ENCODE measurements at regions not wholly inside any gene's neighbourhood (a gene's known extent, or its start where the extent isn't known, plus 50 kb on each side); places are given as distances from the start of the nearest gene placed in this dataset.

DNA sequence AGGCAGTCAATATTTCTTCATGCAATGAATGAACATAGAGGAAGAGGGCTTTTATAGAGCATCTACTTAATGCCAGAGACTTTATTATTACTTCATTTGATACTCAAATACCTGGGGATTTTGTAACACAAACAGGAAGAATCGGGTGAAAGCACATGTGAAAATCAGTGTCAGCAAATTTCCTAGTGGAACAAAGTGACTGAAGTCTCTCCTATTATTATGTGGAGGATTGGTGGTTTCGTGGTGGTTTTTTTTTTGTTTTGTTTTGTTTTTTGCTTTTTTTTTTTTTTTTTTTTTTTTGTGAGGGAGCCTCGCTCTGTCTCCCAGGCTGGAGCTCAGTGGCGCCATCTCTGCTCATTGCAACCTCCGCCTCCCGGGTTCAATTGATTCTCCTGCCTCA lies 207.0 kb downstream of the RRAGB start:
- TF ChIP-seq USF1 (IDR thresholded peaks at IDR 0.05), result no peak
- TF ChIP-seq, protein P1, sequence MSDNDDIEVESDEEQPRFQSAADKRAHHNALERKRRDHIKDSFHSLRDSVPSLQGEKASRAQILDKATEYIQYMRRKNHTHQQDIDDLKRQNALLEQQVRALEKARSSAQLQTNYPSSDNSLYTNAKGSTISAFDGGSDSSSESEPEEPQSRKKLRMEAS (IDR thresholded peaks at IDR 0.05), result no peak
- TF ChIP-seq YY1 (IDR thresholded peaks at IDR 0.05; ENCODE audit: low read depth), result no peak
- TF ChIP-seq, protein P2, sequence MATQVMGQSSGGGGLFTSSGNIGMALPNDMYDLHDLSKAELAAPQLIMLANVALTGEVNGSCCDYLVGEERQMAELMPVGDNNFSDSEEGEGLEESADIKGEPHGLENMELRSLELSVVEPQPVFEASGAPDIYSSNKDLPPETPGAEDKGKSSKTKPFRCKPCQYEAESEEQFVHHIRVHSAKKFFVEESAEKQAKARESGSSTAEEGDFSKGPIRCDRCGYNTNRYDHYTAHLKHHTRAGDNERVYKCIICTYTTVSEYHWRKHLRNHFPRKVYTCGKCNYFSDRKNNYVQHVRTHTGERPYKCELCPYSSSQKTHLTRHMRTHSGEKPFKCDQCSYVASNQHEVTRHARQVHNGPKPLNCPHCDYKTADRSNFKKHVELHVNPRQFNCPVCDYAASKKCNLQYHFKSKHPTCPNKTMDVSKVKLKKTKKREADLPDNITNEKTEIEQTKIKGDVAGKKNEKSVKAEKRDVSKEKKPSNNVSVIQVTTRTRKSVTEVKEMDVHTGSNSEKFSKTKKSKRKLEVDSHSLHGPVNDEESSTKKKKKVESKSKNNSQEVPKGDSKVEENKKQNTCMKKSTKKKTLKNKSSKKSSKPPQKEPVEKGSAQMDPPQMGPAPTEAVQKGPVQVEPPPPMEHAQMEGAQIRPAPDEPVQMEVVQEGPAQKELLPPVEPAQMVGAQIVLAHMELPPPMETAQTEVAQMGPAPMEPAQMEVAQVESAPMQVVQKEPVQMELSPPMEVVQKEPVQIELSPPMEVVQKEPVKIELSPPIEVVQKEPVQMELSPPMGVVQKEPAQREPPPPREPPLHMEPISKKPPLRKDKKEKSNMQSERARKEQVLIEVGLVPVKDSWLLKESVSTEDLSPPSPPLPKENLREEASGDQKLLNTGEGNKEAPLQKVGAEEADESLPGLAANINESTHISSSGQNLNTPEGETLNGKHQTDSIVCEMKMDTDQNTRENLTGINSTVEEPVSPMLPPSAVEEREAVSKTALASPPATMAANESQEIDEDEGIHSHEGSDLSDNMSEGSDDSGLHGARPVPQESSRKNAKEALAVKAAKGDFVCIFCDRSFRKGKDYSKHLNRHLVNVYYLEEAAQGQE (IDR thresholded peaks at IDR 0.05; ENCODE audit: low read depth), result no peak
- TF ChIP-seq FOXM1 (IDR thresholded peaks at IDR 0.05; ENCODE audit: borderline replicate concordance, low read depth), result no peak
- TF ChIP-seq NFIC (IDR thresholded peaks at IDR 0.05), result no peak
- no peak for TF ChIP-seq CEBPB (IDR thresholded peaks at IDR 0.05)
- TF ChIP-seq RAD21 (IDR thresholded peaks at IDR 0.05; ENCODE audit: low read depth), result no peak
- no peak for TF ChIP-seq EGR1 (IDR thresholded peaks at IDR 0.05)
- TF ChIP-seq TCF12 (IDR thresholded peaks at IDR 0.05; ENCODE audit: low read depth), result no peak
- no peak for TF ChIP-seq TAF1 (IDR thresholded peaks at IDR 0.05; ENCODE audit: low read depth)
- TF ChIP-seq EP300 (IDR thresholded peaks at IDR 0.05; ENCODE audit: borderline replicate concordance), result no peak
